NCI-H1105 treated with DMSO at 0.1 percent for 48 hours (cell line): ENCODE measurements at regions not wholly inside any gene's neighbourhood (a gene's known extent, or its start where the extent isn't known, plus 50 kb on each side); places are given as distances from the start of the nearest gene placed in this dataset.
A peak's percentile ranks its signal among the peaks of the same experiment; 100 is the strongest.

ENCODE experiments used
- DNase-seq: peaks from one replicate; lab custom pipeline; 2025; lab: John Stamatoyannopoulos, UW

GRCh38 chr6:29999416-29999815, 57.1 kb downstream of the HLA-A start:
- DNase-seq, result no peak

GRCh38 chr6:30000156-30000791, 57.9 kb downstream of the HLA-A start:
- no peak for DNase-seq

- no peak for DNase-seq
Measured at GRCh38 chr6:30002871-30003270, 58.2 kb upstream of the POLR1H start.

- no peak for DNase-seq
Measured at GRCh38 chr6:30005482-30005881, 55.6 kb upstream of the POLR1H start.

- DNase-seq, result no peak
Measured at GRCh38 chr6:30006170-30007131, 54.6 kb upstream of the POLR1H start.

DNA sequence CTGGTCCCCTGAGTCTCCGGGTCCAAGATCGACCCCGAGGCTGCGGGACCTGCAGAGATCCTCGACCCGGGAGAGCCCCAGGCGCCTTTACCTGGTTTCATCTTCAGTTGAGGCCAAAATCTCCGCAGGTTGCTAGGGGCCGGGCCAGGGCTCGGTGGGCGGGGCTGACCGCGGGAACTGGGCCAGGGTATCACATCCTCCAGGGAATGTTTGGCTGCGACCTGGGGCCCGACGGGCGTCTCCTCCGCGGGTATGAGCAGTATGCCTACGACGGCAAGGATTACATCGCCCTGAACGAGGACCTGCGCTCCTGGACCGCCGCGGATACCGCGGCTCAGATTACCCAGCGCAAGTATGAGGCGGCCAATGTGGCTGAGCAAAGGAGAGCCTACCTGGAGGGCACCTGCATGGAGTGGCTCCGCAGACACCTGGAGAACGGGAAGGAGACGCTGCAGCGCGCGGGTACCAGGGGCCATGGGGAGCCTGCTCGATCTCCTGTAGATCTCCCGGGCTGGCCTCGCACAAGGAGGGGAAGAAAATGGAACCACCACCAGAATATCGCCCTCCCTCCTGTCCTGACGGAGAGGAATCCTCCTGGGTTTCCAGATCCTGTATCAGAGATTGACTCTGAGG, 53.8 kb upstream of the POLR1H start:
- DNase-seq, result peak; percentile 66

DNA sequence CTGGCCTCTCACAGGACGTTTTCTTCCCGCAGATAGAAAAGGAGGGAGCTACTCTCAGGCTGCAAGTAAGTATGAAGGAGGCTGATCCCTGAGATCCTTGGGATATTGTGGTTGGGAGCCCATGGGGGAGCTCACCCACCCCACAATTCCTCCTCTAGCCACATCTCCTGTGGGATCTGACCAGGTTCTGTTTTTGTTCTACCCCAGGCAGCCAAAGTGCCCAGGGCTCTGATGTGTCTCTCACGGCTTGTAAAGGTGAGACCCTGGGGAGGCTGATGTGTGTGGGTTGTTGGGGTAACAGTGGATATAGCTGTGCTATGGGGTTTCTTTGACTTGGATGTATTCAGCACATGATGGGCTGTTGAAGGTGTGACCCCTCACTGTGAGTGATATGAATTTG, 52.0 kb upstream of the POLR1H start:
- DNase-seq, result no peak
